HepG2 (cell line): ENCODE measurements at regions not wholly inside any gene's neighbourhood (a gene's known extent, or its start where the extent isn't known, plus 50 kb on each side); places are given as distances from the start of the nearest gene placed in this dataset.

Experiments used
- ATAC-seq: fragments of 200-7000 bp; cut with Tn5 transposase; 3 replicates; pipeline ENCODE4 v1.9.1; 2020; ENCODE audit warnings: mild to moderate bottlenecking, moderate library complexity
- BruUV-seq: library from RNA; stranded (reverse); fragments of 400-500 nt; replicated peaks from 2 replicates; lab custom pipeline; 2021; lab: Mats Ljungman, UMichigan
- CTCF ChIA-PET: fragments of 300-600 bp; formaldehyde crosslinking; extraction: SDS; loops from one replicate; lab custom pipeline; 2021; ENCODE audit warnings: low total read pairs, inconsistent platforms, low intra/inter-chr PET ratio; lab: Yijun Ruan, JAX
- POLR2A ChIA-PET: fragments of 350-600 bp; sonication (Branson Sonifier 250); formaldehyde crosslinking; loops from one replicate; lab custom pipeline; 2020; ENCODE audit warnings: antibody characterized with exemption, inconsistent platforms; lab: Yijun Ruan, JAX
- DNase-seq: peaks from one replicate; pipeline ENCODE4 v3.0.0-alpha.2; 2015; ENCODE audit warnings: low spot score
- FAIRE-seq: peaks from 3 replicates; lab custom pipeline; 2011; peaks lifted over from hg19 to GRCh38; lab: Jason Lieb, UNC
- H2AFZ ChIP-seq: one replicate; pipeline ENCODE4 v1.6.1; 2011; ENCODE audit warnings: low read length, inconsistent platforms
- H3K27ac ChIP-seq: fragments of 300-600 bp; 3 replicates; pipeline ENCODE4 v1.8.0; 2011; ENCODE audit warnings: mixed run types, mild to moderate bottlenecking, mixed read lengths, low read length, inconsistent platforms; ENCODE audit not compliant: insufficient read depth; ENCODE audit errors: extremely low read length
- H3K27me3 ChIP-seq, 2 experiments: fragments of 200-600 bp in 1 of 2; 2 replicates in 1 of 2; 3 replicates in 1 of 2; pipeline versions ENCODE4 v1.6.0 to v1.8.0; 2011; ENCODE audit warnings: low read length in 2 of 2, mild to moderate bottlenecking in 2 of 2, moderate library complexity in 2 of 2, inconsistent platforms in 1 of 2; ENCODE audit not compliant: insufficient read depth in 2 of 2, control insufficient read depth in 1 of 2
- H3K36me3 ChIP-seq, 2 experiments: fragments of 200-600 bp in 1 of 2; replicated peaks in 1 of 2; 2 replicates in 1 of 2; 3 replicates in 1 of 2; pipeline versions ENCODE4 v1.5.1 to v1.8.0; 2011; ENCODE audit warnings: low read length in 2 of 2, inconsistent platforms in 1 of 2; ENCODE audit not compliant: insufficient read depth in 2 of 2, control insufficient read depth in 1 of 2
- H3K4me1 ChIP-seq: 2 replicates; pipeline ENCODE4 v1.5.1; 2012; ENCODE audit warnings: low read length, inconsistent platforms; ENCODE audit not compliant: insufficient read depth
- H3K4me2 ChIP-seq: 2 replicates; pipeline ENCODE4 v1.6.0; 2011; ENCODE audit warnings: low read depth, low read length, inconsistent platforms
- H3K4me3 ChIP-seq, 3 experiments: fragments of 200-600 bp in 1 of 3; sonication (generic), shearing (Covaris generic) in 1 of 3; replicated peaks in 1 of 3; 2 replicates each; pipeline ENCODE4 v1.5.1; 2011 to 2016; ENCODE audit warnings: low read length in 3 of 3, inconsistent platforms in 2 of 3, low read depth in 2 of 3, mild to moderate bottlenecking in 2 of 3, control low read depth in 1 of 3, mixed read lengths in 1 of 3; ENCODE audit not compliant: insufficient read depth in 1 of 3
- H3K79me2 ChIP-seq: one replicate; pipeline ENCODE4 v1.6.1; 2011; ENCODE audit warnings: low read length, inconsistent platforms; ENCODE audit not compliant: insufficient read depth
- H3K9ac ChIP-seq: 2 replicates; pipeline ENCODE4 v1.6.0; 2011; ENCODE audit warnings: mild to moderate bottlenecking, low read depth, low read length, inconsistent platforms; ENCODE audit not compliant: insufficient read depth
- H3K9me3 ChIP-seq: 2 replicates; pipeline ENCODE4 v1.5.1; 2012; ENCODE audit warnings: mild to moderate bottlenecking, low read length
- H4K20me1 ChIP-seq: 2 replicates; pipeline ENCODE4 v1.6.0; 2011; ENCODE audit warnings: inconsistent platforms, mild to moderate bottlenecking, low read length, moderate library complexity; ENCODE audit not compliant: insufficient read depth
- CAMTA2 ChIP-seq: sonication (generic); formaldehyde crosslinking; IDR thresholded peaks from 2 replicates; pipeline ENCODE4 v1.4.0; 2020; ENCODE audit warnings: mild to moderate bottlenecking, missing genetic modification reagents, borderline replicate concordance
- HOXD1 ChIP-seq: sonication (generic); formaldehyde crosslinking; IDR thresholded peaks from 2 replicates; pipeline ENCODE4 v1.5.0; 2020; ENCODE audit warnings: missing genetic modification reagents
- KDM2A ChIP-seq: sonication (generic); formaldehyde crosslinking; IDR thresholded peaks from 2 replicates; pipeline ENCODE4 v1.4.0; 2020; ENCODE audit warnings: low read depth, missing genetic modification reagents, borderline replicate concordance
- NCOA2 ChIP-seq: sonication (generic); formaldehyde crosslinking; IDR thresholded peaks from 2 replicates; pipeline ENCODE4 v1.8.0; 2022; ENCODE audit warnings: inconsistent platforms
- POLR2AphosphoS2 ChIP-seq: IDR thresholded peaks from 2 replicates; pipeline ENCODE4 v1.6.1; 2011; ENCODE audit warnings: low read depth, low read length, improper control_type of control experiment
- TCF12 ChIP-seq, 2 experiments: fragments of 450-650 bp in 1 of 2; sonication (generic) in 1 of 2; formaldehyde crosslinking in 1 of 2; IDR thresholded peaks; 2 replicates each; pipeline versions ENCODE4 v1.6.1 to v1.8.0; 2017 to 2022; ENCODE audit warnings: antibody characterized with exemption in 1 of 2, mild to moderate bottlenecking in 1 of 2, missing genetic modification reagents in 1 of 2, moderate library complexity in 1 of 2
- TMF1 ChIP-seq: sonication (generic); formaldehyde crosslinking; IDR thresholded peaks from 2 replicates; pipeline ENCODE4 v1.8.1; 2022; ENCODE audit warnings: low read depth, missing genetic modification reagents
- ZNF703 ChIP-seq: sonication (generic); formaldehyde crosslinking; IDR thresholded peaks from 2 replicates; pipeline ENCODE4 v1.5.1; 2020; ENCODE audit warnings: missing genetic modification reagents, mild to moderate bottlenecking, moderate library complexity, borderline replicate concordance
- WGBS: methylation state at CpG from one replicate; pipeline ENCODE4 v1.1.6; 2017; ENCODE audit warnings: low lambda C conversion rate; 5-methylcytosine and 5-hydroxymethylcytosine counted together
- in situ Hi-C: cut with HindIII; loops from 2 replicates; pipeline ENCODE4 v1.10.0; 2017; ENCODE audit warnings: low pct_unique_long_range_greater_than_20kb; ENCODE audit not compliant: extremely low pct_ligation_motif_present
- intact Hi-C: fragments of 100-400 bp; cut with micrococcal nuclease; formaldehyde crosslinking; loops from one replicate; pipeline ENCODE4 v1.10.0; 2022; ENCODE audit not compliant: unreplicated experiment
- TF ChIP-seq, protein P1 (sequence below): sonication (generic); formaldehyde crosslinking; IDR thresholded peaks from 2 replicates; pipeline ENCODE4 v1.5.0; 2020; ENCODE audit warnings: mild to moderate bottlenecking, missing genetic modification reagents
- TF ChIP-seq, protein P2 (sequence below): sonication (generic); formaldehyde crosslinking; IDR thresholded peaks from 2 replicates; pipeline ENCODE4 v1.5.1; 2020; ENCODE audit warnings: missing genetic modification reagents, mild to moderate bottlenecking, borderline replicate concordance
- TF ChIP-seq, protein P3 (sequence below): IDR thresholded peaks from 2 replicates; pipeline ENCODE4 v1.6.1; 2016; ENCODE audit warnings: low read depth, control low read depth
- TF ChIP-seq, protein P4 (sequence below): sonication (generic); formaldehyde crosslinking; IDR thresholded peaks from 2 replicates; pipeline ENCODE4 v1.4.0; 2020; ENCODE audit warnings: mild to moderate bottlenecking, missing genetic modification reagents
- TF ChIP-seq, protein P5 (sequence below): sonication (generic); formaldehyde crosslinking; IDR thresholded peaks from 2 replicates; pipeline ENCODE4 v1.4.0; 2020; ENCODE audit warnings: missing genetic modification reagents, mild to moderate bottlenecking, borderline replicate concordance

DNA sequence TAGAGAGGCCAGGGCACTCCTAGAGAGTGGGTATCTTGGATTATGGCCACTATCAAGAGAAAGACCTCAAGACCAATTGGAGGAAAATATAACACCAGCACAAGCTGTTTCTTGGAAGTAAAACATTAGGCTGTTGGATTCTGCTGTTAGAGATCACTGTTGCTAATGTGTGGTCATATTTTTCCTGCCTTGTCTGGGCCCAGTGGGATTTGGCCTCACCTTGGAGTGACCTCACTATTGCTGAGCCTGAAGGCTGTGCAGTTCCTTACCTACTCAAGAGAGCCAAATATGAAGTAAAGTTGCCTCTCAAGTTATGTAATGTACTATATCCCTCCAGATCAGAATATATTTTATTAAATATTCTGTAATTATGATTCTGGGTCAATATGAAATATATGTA, 355.4 kb upstream of the CTSO start (continued):
- TF ChIP-seq NCOA2 (CRISPR knock-in tag): no peak

DNA sequence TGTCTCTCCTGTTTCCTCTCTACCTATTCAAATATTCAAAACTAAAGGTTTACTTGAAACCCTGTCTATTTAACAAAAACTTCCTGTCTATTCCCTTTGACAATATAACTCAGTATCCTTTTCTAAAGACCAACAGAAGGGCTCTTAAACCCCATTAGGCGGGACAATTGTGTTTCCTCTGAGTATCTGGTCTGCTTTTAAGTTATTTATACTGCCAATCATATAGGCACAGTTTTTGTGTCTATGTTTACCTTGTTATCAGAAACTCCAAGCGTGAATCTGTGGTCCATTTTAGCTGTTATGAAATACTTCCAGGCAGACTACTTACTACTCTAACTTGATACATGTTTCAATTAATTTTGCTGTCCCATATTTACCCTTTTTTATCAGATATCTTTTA, 350.0 kb upstream of the CTSO start:
- Histone ChIP-seq H4K20me1 (no peaks in the 10 kb centered on the region), H3K79me2 (no peaks in the 10 kb centered on the region), H3K27me3 (no peaks in the 10 kb centered on the region), H3K36me3 (no peaks in the 10 kb centered on the region), H3K4me3 (no peak overlapping the region), H2AFZ (no peak overlapping the region), H3K9ac (no peak overlapping the region), H3K27ac (no peak overlapping the region), H3K9me3 (no peaks in the 10 kb centered on the region), H3K4me1 (no peaks in the 10 kb centered on the region), H3K4me2 (no peak overlapping the region)
- CTCF ChIA-PET: no interaction called here
- no TSS peak for BruUV-seq
- ATAC-seq (no peak), DNase-seq (no peak), FAIRE-seq (no peak)
- POLR2A ChIA-PET: no interaction called here
- intact Hi-C loops: no loop called here
- in situ Hi-C loops: no loop called here
- 2% methylated on average over 2 of the region's 2 CpGs for WGBS
- TF ChIP-seq, protein P1, sequence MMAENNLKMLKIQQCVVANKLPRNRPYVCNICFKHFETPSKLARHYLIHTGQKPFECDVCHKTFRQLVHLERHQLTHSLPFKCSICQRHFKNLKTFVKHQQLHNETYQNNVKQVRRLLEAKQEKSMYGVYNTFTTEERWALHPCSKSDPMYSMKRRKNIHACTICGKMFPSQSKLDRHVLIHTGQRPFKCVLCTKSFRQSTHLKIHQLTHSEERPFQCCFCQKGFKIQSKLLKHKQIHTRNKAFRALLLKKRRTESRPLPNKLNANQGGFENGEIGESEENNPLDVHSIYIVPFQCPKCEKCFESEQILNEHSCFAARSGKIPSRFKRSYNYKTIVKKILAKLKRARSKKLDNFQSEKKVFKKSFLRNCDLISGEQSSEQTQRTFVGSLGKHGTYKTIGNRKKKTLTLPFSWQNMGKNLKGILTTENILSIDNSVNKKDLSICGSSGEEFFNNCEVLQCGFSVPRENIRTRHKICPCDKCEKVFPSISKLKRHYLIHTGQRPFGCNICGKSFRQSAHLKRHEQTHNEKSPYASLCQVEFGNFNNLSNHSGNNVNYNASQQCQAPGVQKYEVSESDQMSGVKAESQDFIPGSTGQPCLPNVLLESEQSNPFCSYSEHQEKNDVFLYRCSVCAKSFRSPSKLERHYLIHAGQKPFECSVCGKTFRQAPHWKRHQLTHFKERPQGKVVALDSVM (CRISPR knock-in tag): no peak
- TF ChIP-seq, protein P2, sequence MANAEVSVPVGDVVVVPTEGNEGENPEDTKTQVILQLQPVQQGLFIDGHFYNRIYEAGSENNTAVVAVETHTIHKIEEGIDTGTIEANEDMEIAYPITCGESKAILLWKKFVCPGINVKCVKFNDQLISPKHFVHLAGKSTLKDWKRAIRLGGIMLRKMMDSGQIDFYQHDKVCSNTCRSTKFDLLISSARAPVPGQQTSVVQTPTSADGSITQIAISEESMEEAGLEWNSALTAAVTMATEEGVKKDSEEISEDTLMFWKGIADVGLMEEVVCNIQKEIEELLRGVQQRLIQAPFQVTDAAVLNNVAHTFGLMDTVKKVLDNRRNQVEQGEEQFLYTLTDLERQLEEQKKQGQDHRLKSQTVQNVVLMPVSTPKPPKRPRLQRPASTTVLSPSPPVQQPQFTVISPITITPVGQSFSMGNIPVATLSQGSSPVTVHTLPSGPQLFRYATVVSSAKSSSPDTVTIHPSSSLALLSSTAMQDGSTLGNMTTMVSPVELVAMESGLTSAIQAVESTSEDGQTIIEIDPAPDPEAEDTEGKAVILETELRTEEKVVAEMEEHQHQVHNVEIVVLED: no peak
- TF ChIP-seq KDM2A: no peak
- TF ChIP-seq HOXD1: no peak
- TF ChIP-seq, protein P3, sequence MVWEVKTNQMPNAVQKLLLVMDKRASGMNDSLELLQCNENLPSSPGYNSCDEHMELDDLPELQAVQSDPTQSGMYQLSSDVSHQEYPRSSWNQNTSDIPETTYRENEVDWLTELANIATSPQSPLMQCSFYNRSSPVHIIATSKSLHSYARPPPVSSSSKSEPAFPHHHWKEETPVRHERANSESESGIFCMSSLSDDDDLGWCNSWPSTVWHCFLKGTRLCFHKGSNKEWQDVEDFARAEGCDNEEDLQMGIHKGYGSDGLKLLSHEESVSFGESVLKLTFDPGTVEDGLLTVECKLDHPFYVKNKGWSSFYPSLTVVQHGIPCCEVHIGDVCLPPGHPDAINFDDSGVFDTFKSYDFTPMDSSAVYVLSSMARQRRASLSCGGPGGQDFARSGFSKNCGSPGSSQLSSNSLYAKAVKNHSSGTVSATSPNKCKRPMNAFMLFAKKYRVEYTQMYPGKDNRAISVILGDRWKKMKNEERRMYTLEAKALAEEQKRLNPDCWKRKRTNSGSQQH (CRISPR knock-in tag): no peak
- TF ChIP-seq, protein P4, sequence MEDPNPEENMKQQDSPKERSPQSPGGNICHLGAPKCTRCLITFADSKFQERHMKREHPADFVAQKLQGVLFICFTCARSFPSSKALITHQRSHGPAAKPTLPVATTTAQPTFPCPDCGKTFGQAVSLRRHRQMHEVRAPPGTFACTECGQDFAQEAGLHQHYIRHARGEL (CRISPR knock-in tag): no peak
- no peak for TF ChIP-seq ZNF703 (CRISPR knock-in tag)
- TF ChIP-seq, protein P5, sequence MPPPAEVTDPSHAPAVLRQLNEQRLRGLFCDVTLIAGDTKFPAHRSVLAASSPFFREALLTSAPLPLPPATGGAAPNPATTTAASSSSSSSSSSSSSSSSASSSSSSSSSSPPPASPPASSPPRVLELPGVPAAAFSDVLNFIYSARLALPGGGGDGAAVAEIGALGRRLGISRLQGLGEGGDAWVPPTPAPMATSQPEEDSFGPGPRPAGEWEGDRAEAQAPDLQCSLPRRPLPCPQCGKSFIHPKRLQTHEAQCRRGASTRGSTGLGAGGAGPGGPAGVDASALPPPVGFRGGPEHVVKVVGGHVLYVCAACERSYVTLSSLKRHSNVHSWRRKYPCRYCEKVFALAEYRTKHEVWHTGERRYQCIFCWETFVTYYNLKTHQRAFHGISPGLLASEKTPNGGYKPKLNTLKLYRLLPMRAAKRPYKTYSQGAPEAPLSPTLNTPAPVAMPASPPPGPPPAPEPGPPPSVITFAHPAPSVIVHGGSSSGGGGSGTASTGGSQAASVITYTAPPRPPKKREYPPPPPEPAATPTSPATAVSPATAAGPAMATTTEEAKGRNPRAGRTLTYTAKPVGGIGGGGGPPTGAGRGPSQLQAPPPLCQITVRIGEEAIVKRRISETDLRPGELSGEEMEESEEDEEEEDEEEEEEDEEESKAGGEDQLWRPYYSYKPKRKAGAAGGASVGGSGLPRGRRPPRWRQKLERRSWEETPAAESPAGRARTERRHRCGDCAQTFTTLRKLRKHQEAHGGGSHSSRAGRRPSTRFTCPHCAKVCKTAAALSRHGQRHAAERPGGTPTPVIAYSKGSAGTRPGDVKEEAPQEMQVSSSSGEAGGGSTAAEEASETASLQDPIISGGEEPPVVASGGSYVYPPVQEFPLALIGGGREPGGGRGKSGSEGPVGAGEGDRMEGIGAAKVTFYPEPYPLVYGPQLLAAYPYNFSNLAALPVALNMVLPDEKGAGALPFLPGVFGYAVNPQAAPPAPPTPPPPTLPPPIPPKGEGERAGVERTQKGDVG (CRISPR knock-in tag): no peak
- no peak for TF ChIP-seq TCF12 (IDR thresholded peaks at IDR 0.05)
- TF ChIP-seq TCF12 (CRISPR knock-in tag; IDR thresholded peaks at IDR 0.05): no peak
- TF ChIP-seq TMF1: no peak
- TF ChIP-seq CAMTA2 (CRISPR knock-in tag): no peak
- no peak for TF ChIP-seq POLR2AphosphoS2
